NB4 (cell line): ENCODE measurements at regions not wholly inside any gene's neighbourhood (a gene's known extent, or its start where the extent isn't known, plus 50 kb on each side); places are given as distances from the start of the nearest gene placed in this dataset.

Source experiments
- MYC ChIP-seq: IDR thresholded peaks from 2 replicates; pipeline ENCODE4 v1.6.1; 2011; ENCODE audit warnings: low read depth, low read length
- POLR2A ChIP-seq: IDR thresholded peaks from 2 replicates; pipeline ENCODE4 v1.6.1; 2011; ENCODE audit warnings: mild to moderate bottlenecking; ENCODE audit not compliant: insufficient read length; ENCODE audit errors: extremely low read depth
- TF ChIP-seq, protein P1 (sequence below): IDR thresholded peaks from one replicate; pipeline ENCODE4 v1.5.1; 2012; ENCODE audit warnings: low read depth, low read length
- TF ChIP-seq, protein P2 (sequence below): IDR thresholded peaks from 2 replicates; pipeline ENCODE4 v1.6.1; 2011; ENCODE audit warnings: low read depth, low read length

DNA sequence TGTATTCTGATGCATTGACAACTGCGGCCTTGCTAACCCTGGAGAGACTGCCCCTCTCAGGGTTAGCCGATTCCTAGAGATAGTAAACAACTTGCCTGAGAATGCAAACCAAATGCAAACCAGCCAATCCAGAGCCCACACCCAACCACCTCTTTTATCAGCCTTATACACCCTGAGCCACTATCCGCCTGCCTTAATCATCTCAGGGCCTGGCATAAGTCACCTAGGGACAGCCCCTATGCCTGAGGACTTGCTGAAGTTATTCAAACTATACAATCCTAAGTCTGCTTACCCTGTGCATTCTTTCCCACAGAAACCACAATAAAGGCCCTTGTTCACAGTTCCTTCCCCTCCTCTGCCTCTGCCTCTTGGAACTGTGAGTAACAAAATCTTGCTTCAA is 177.2 kb downstream of the KCNA5 start:
- TF ChIP-seq, protein P1, sequence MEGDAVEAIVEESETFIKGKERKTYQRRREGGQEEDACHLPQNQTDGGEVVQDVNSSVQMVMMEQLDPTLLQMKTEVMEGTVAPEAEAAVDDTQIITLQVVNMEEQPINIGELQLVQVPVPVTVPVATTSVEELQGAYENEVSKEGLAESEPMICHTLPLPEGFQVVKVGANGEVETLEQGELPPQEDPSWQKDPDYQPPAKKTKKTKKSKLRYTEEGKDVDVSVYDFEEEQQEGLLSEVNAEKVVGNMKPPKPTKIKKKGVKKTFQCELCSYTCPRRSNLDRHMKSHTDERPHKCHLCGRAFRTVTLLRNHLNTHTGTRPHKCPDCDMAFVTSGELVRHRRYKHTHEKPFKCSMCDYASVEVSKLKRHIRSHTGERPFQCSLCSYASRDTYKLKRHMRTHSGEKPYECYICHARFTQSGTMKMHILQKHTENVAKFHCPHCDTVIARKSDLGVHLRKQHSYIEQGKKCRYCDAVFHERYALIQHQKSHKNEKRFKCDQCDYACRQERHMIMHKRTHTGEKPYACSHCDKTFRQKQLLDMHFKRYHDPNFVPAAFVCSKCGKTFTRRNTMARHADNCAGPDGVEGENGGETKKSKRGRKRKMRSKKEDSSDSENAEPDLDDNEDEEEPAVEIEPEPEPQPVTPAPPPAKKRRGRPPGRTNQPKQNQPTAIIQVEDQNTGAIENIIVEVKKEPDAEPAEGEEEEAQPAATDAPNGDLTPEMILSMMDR, result no peak
- TF ChIP-seq POLR2A (no peak), MYC (no peak)
- TF ChIP-seq, protein P2, sequence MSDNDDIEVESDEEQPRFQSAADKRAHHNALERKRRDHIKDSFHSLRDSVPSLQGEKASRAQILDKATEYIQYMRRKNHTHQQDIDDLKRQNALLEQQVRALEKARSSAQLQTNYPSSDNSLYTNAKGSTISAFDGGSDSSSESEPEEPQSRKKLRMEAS, result no peak
